HepG2 (cell line): ENCODE measurements at regions not wholly inside any gene's neighbourhood (a gene's known extent, or its start where the extent isn't known, plus 50 kb on each side); places are given as distances from the start of the nearest gene placed in this dataset.

Experiments used
- ATAC-seq: fragments of 200-7000 bp; cut with Tn5 transposase; 3 replicates; pipeline ENCODE4 v1.9.1; 2020; ENCODE audit warnings: mild to moderate bottlenecking, moderate library complexity
- BruUV-seq: library from RNA; stranded (reverse); fragments of 400-500 nt; replicated peaks from 2 replicates; lab custom pipeline; 2021; lab: Mats Ljungman, UMichigan
- CTCF ChIA-PET: fragments of 300-600 bp; formaldehyde crosslinking; extraction: SDS; loops from one replicate; lab custom pipeline; 2021; ENCODE audit warnings: low total read pairs, inconsistent platforms, low intra/inter-chr PET ratio; lab: Yijun Ruan, JAX
- POLR2A ChIA-PET: fragments of 350-600 bp; sonication (Branson Sonifier 250); formaldehyde crosslinking; loops from one replicate; lab custom pipeline; 2020; ENCODE audit warnings: antibody characterized with exemption, inconsistent platforms; lab: Yijun Ruan, JAX
- DNase-seq: peaks from one replicate; pipeline ENCODE4 v3.0.0-alpha.2; 2015; ENCODE audit warnings: low spot score
- FAIRE-seq: peaks from 3 replicates; lab custom pipeline; 2011; peaks lifted over from hg19 to GRCh38; lab: Jason Lieb, UNC
- H2AFZ ChIP-seq: one replicate; pipeline ENCODE4 v1.6.1; 2011; ENCODE audit warnings: low read length, inconsistent platforms
- H3K27ac ChIP-seq: fragments of 300-600 bp; 3 replicates; pipeline ENCODE4 v1.8.0; 2011; ENCODE audit warnings: mixed run types, mild to moderate bottlenecking, mixed read lengths, low read length, inconsistent platforms; ENCODE audit not compliant: insufficient read depth; ENCODE audit errors: extremely low read length
- H3K27me3 ChIP-seq, 2 experiments: fragments of 200-600 bp in 1 of 2; 2 replicates in 1 of 2; 3 replicates in 1 of 2; pipeline versions ENCODE4 v1.6.0 to v1.8.0; 2011; ENCODE audit warnings: low read length in 2 of 2, mild to moderate bottlenecking in 2 of 2, moderate library complexity in 2 of 2, inconsistent platforms in 1 of 2; ENCODE audit not compliant: insufficient read depth in 2 of 2, control insufficient read depth in 1 of 2
- H3K36me3 ChIP-seq, 2 experiments: fragments of 200-600 bp in 1 of 2; replicated peaks in 1 of 2; 2 replicates in 1 of 2; 3 replicates in 1 of 2; pipeline versions ENCODE4 v1.5.1 to v1.8.0; 2011; ENCODE audit warnings: low read length in 2 of 2, inconsistent platforms in 1 of 2; ENCODE audit not compliant: insufficient read depth in 2 of 2, control insufficient read depth in 1 of 2
- H3K4me1 ChIP-seq: 2 replicates; pipeline ENCODE4 v1.5.1; 2012; ENCODE audit warnings: low read length, inconsistent platforms; ENCODE audit not compliant: insufficient read depth
- H3K4me2 ChIP-seq: 2 replicates; pipeline ENCODE4 v1.6.0; 2011; ENCODE audit warnings: low read depth, low read length, inconsistent platforms
- H3K4me3 ChIP-seq, 3 experiments: fragments of 200-600 bp in 1 of 3; sonication (generic), shearing (Covaris generic) in 1 of 3; replicated peaks in 1 of 3; 2 replicates each; pipeline ENCODE4 v1.5.1; 2011 to 2016; ENCODE audit warnings: low read length in 3 of 3, inconsistent platforms in 2 of 3, low read depth in 2 of 3, mild to moderate bottlenecking in 2 of 3, control low read depth in 1 of 3, mixed read lengths in 1 of 3; ENCODE audit not compliant: insufficient read depth in 1 of 3
- H3K79me2 ChIP-seq: one replicate; pipeline ENCODE4 v1.6.1; 2011; ENCODE audit warnings: low read length, inconsistent platforms; ENCODE audit not compliant: insufficient read depth
- H3K9ac ChIP-seq: 2 replicates; pipeline ENCODE4 v1.6.0; 2011; ENCODE audit warnings: mild to moderate bottlenecking, low read depth, low read length, inconsistent platforms; ENCODE audit not compliant: insufficient read depth
- H3K9me3 ChIP-seq: 2 replicates; pipeline ENCODE4 v1.5.1; 2012; ENCODE audit warnings: mild to moderate bottlenecking, low read length
- H4K20me1 ChIP-seq: 2 replicates; pipeline ENCODE4 v1.6.0; 2011; ENCODE audit warnings: inconsistent platforms, mild to moderate bottlenecking, low read length, moderate library complexity; ENCODE audit not compliant: insufficient read depth
- CEBPB ChIP-seq: IDR thresholded peaks from 2 replicates; pipeline ENCODE4 v1.6.1; 2011; ENCODE audit warnings: low read depth, low read length, improper control_type of control experiment, borderline replicate concordance
- CEBPG ChIP-seq: IDR thresholded peaks from 2 replicates; pipeline ENCODE4 v1.6.1; 2016
- ELF3 ChIP-seq: IDR thresholded peaks from 2 replicates; pipeline ENCODE4 v1.6.1; 2016; ENCODE audit warnings: missing genetic modification reagents, missing compliant biosample characterization
- HNRNPK ChIP-seq: fragments of 200-400 bp; formaldehyde crosslinking; IDR thresholded peaks from 2 replicates; pipeline ENCODE4 v1.6.1; 2018; ENCODE audit warnings: low read length, low read depth, moderate library complexity, mild to moderate bottlenecking; ENCODE audit not compliant: poor library complexity, severe bottlenecking
- IRX3 ChIP-seq: sonication (generic); formaldehyde crosslinking; IDR thresholded peaks from 2 replicates; pipeline ENCODE4 v1.8.1; 2023; ENCODE audit warnings: mild to moderate bottlenecking, low read depth, missing genetic modification reagents, borderline replicate concordance
- SRSF1 ChIP-seq: fragments of 200-400 bp; formaldehyde crosslinking; optimal IDR thresholded peaks from 2 replicates; pipeline ENCODE3; 2017; ENCODE audit warnings: mild to moderate bottlenecking, low read depth, low read length, moderate library complexity
- ZFP36L1 ChIP-seq: sonication (generic); formaldehyde crosslinking; IDR thresholded peaks from 2 replicates; pipeline ENCODE4 v1.8.0; 2022; ENCODE audit warnings: mild to moderate bottlenecking, missing genetic modification reagents, moderate library complexity
- ZNF572 ChIP-seq: sonication (generic); formaldehyde crosslinking; IDR thresholded peaks from 2 replicates; pipeline ENCODE4 v1.5.1; 2020; ENCODE audit warnings: mild to moderate bottlenecking, missing genetic modification reagents
- ZNF678 ChIP-seq: sonication (generic); formaldehyde crosslinking; IDR thresholded peaks from 2 replicates; pipeline ENCODE4 v1.4.0; 2020; ENCODE audit warnings: mild to moderate bottlenecking, missing genetic modification reagents
- WGBS: methylation state at CpG from one replicate; pipeline ENCODE4 v1.1.6; 2017; ENCODE audit warnings: low lambda C conversion rate; 5-methylcytosine and 5-hydroxymethylcytosine counted together
- in situ Hi-C: cut with HindIII; loops from 2 replicates; pipeline ENCODE4 v1.10.0; 2017; ENCODE audit warnings: low pct_unique_long_range_greater_than_20kb; ENCODE audit not compliant: extremely low pct_ligation_motif_present
- intact Hi-C: fragments of 100-400 bp; cut with micrococcal nuclease; formaldehyde crosslinking; loops from one replicate; pipeline ENCODE4 v1.10.0; 2022; ENCODE audit not compliant: unreplicated experiment

DNA sequence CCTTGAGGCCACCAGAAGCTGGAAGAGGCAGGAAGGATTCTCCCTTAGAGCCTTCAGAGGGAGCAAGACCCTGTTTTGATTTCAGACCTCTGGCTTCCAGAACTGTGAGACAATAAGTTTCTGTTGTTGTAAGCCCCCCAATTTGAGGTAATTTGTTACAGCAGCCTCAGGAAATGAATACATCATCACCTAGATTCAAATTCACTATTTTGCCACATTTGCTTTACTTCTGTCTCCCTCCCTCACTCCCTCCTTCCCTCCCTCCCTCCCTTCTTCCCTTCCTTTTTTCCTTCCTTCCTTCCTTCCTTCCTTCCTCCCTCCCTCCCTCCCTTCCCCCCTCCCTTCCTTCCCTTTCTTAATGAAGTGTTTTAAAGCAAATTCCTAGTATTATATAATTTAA lies 58.1 kb upstream of the KIF13A start:
- H3K27me3 ChIP-seq: no peaks in the 10 kb centered on the region; a peak in 2 of 5 replicates
- no peak overlapping the region for H2AFZ ChIP-seq
- no TSS peak for BruUV-seq
- no peak overlapping the region for H3K4me2 ChIP-seq
- H3K4me1 ChIP-seq: peaks cover 25% of the 10 kb centered on the region
- H3K36me3 ChIP-seq: no peaks in the 10 kb centered on the region
- H3K79me2 ChIP-seq: no peaks in the 10 kb centered on the region
- no peaks in the 10 kb centered on the region for H4K20me1 ChIP-seq
- no peak overlapping the region for H3K27ac ChIP-seq
- intact Hi-C loops: no loop called here
- ATAC-seq: no peak
- no peak overlapping the region for H3K4me3 ChIP-seq
- no peak for DNase-seq
- no peak overlapping the region for H3K9ac ChIP-seq
- in situ Hi-C loops: no loop called here
- POLR2A ChIA-PET: no interaction called here
- TF ChIP-seq SRSF1 (no peak), IRX3 (CRISPR knock-in tag) (no peak), ZNF678 (CRISPR knock-in tag) (no peak), ZFP36L1 (CRISPR knock-in tag) (no peak), ZNF572 (no peak), HNRNPK (peak; percentile 91)
- TF ChIP-seq, all 625 proteins: peak for 1
- H3K9me3 ChIP-seq: no peaks in the 10 kb centered on the region
- CTCF ChIA-PET: no interaction called here
- FAIRE-seq: no peak

DNA sequence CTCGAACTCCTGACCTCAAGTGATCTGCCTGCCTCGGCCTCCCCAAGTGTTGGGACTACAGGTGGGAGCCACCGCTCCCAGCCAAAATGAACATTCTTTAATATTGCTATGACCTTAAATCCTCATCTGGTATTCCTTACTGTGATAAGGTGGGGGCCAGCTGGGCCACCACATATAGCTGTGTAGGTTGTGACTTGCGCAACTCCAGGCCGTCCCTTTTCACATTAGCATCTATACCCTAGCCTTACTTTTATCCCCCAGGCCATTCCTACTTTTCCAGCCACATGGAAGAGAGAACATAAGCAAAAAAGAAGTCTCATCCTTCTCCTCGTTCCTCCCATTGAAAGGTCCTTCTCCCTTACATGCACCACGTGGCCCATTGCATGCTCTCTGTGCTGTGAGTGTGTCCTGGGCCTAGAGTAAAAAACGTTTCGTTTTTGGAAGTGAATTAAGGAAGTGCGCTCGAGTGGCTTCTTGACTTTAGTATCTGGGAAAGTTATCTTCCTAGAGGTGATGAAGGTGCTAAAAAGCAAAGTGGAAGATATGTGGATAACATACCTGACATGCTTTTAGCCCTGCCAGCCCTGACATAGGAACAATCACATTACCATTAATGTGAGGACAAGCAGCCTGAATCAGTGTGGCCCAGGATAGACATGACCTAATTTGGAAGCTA lies 56.8 kb upstream of the KIF13A start:
- POLR2A ChIA-PET: no interaction called here
- TF ChIP-seq CEBPB: peak; percentile 78
- 0 out of 2 replicates have a peak, but pooled peaks have one; percentile 9 for TF ChIP-seq CEBPG (CRISPR knock-in tag)
- TF ChIP-seq ELF3: no peak
- TF ChIP-seq, all 625 proteins: peak for 2

More for the DNA sequence above, 56.8 kb upstream of the KIF13A start:
- Histone ChIP-seq H3K9me3 (no peaks in the 10 kb centered on the region), H3K4me1 (peaks cover 25% of the 10 kb centered on the region), H3K27me3 (no peaks in the 10 kb centered on the region; a peak in 2 of 5 replicates), H3K79me2 (no peaks in the 10 kb centered on the region), H3K4me2 (no peak overlapping the region), H3K4me3 (no peak overlapping the region), H3K27ac (no peak overlapping the region), H2AFZ (no peak overlapping the region), H3K9ac (no peak overlapping the region), H4K20me1 (no peaks in the 10 kb centered on the region), H3K36me3 (no peaks in the 10 kb centered on the region)
- WGBS: 59% methylated on average over 11 of the region's 11 CpGs
- in situ Hi-C loops (no loop called here), intact Hi-C loops (no loop called here)
- BruUV-seq: no TSS peak
- CTCF ChIA-PET: no interaction called here
- DNase-seq (no peak), ATAC-seq (no peak), FAIRE-seq (no peak)
